Nephron progenitor cell (in vitro differentiated cells): ENCODE measurements at regions not wholly inside any gene's neighbourhood (a gene's known extent, or its start where the extent isn't known, plus 50 kb on each side); places are given as distances from the start of the nearest gene placed in this dataset.
"Not testable (repeated sequence)": the region's sequence is repeated elsewhere in the genome, so short reads cannot be mapped to it uniquely, and the experiment has no call there.

Experiments used
- DNase-seq: peaks from one replicate; pipeline ENCODE4 v3.0.0; 2021
- H3K27ac Mint-ChIP-seq: 2 replicates; pipeline ENCODE4 v1.8.0; 2021; ENCODE audit warnings: mild to moderate bottlenecking, moderate library complexity, mixed read lengths
- H3K27me3 Mint-ChIP-seq: 2 replicates; pipeline ENCODE4 v1.8.0; 2021; ENCODE audit warnings: mild to moderate bottlenecking, low read depth, mixed read lengths; ENCODE audit not compliant: poor library complexity
- H3K36me3 Mint-ChIP-seq: 2 replicates; pipeline ENCODE4 v1.8.0; 2021; ENCODE audit warnings: low read depth, mixed read lengths
- H3K4me1 Mint-ChIP-seq: 2 replicates; pipeline ENCODE4 v1.8.0; 2021; ENCODE audit warnings: mixed read lengths
- H3K4me3 Mint-ChIP-seq: 2 replicates; pipeline ENCODE4 v1.8.0; 2021; ENCODE audit warnings: mild to moderate bottlenecking, moderate library complexity, mixed read lengths
- H3K9me3 Mint-ChIP-seq: 2 replicates; pipeline ENCODE4 v1.8.0; 2021; ENCODE audit warnings: mild to moderate bottlenecking, moderate library complexity, mixed read lengths
- TF ChIP-seq, protein P1 (sequence below): fragments of 200-600 bp; sonication (generic); IDR thresholded peaks from 2 replicates; pipeline ENCODE4 v1.5.0; 2021; ENCODE audit warnings: antibody characterized with exemption

GRCh38 chr10:2196272-2196671, 458.9 kb upstream of the ADARB2 start:
- Mint-ChIP-seq H3K9me3 (peaks cover 35% of the 10 kb centered on the region), H3K27me3 (peaks cover 8% of the 10 kb centered on the region), H3K4me3 (no peak overlapping the region), H3K4me1 (peaks cover 9% of the 10 kb centered on the region), H3K36me3 (peaks cover 22% of the 10 kb centered on the region), H3K27ac (no peak overlapping the region)
- TF ChIP-seq, protein P1, sequence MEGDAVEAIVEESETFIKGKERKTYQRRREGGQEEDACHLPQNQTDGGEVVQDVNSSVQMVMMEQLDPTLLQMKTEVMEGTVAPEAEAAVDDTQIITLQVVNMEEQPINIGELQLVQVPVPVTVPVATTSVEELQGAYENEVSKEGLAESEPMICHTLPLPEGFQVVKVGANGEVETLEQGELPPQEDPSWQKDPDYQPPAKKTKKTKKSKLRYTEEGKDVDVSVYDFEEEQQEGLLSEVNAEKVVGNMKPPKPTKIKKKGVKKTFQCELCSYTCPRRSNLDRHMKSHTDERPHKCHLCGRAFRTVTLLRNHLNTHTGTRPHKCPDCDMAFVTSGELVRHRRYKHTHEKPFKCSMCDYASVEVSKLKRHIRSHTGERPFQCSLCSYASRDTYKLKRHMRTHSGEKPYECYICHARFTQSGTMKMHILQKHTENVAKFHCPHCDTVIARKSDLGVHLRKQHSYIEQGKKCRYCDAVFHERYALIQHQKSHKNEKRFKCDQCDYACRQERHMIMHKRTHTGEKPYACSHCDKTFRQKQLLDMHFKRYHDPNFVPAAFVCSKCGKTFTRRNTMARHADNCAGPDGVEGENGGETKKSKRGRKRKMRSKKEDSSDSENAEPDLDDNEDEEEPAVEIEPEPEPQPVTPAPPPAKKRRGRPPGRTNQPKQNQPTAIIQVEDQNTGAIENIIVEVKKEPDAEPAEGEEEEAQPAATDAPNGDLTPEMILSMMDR = no peak
- DNase-seq = no peak

DNA sequence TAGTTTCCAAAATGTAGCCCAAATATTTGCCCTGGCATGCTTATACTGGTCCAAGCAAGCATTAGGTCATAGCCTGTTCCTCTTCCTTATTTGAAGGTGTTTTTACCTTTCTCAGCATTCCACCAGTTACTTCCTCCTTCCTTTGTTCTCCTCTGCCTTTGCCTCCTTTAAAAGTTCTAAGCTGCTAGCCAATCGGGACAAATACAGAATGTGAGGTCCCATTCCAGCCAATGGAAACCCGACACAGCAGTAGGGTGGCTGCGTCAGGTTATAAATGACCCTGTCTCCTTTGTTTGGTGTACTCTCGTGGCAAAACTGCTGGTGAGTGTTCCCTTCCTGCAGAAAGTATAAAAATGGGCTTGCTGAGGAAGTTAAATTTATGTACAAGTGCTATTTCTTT, 452.0 kb upstream of the ADARB2 start:
- DNase-seq, H3K4me1 Mint-ChIP-seq, H3K27ac Mint-ChIP-seq, H3K4me3 Mint-ChIP-seq, H3K36me3 Mint-ChIP-seq: not testable (repeated sequence)
- H3K27me3 Mint-ChIP-seq = peaks cover 21% of the 10 kb centered on the region
- peaks cover 13% of the 10 kb centered on the region for H3K9me3 Mint-ChIP-seq

- TF ChIP-seq, protein P1 = no peak
- H3K4me3 Mint-ChIP-seq = no peak overlapping the region
- H3K27me3 Mint-ChIP-seq = peaks cover 21% of the 10 kb centered on the region
- H3K9me3 Mint-ChIP-seq = peaks cover 18% of the 10 kb centered on the region
- H3K36me3 Mint-ChIP-seq = peaks cover 6% of the 10 kb centered on the region
- peaks cover 8% of the 10 kb centered on the region for H3K4me1 Mint-ChIP-seq
- DNase-seq = no peak
- no peak overlapping the region for H3K27ac Mint-ChIP-seq
Observed at GRCh38 chr10:2188371-2188770, 451.0 kb upstream of the ADARB2 start.

GRCh38 chr10:2173327-2173726, 436.0 kb upstream of the ADARB2 start:
- no peak for DNase-seq
- no peaks in the 10 kb centered on the region for H3K36me3 Mint-ChIP-seq
- H3K4me1 Mint-ChIP-seq = no peaks in the 10 kb centered on the region
- H3K9me3 Mint-ChIP-seq = no peaks in the 10 kb centered on the region
- H3K4me3 Mint-ChIP-seq = no peak overlapping the region
- no peak overlapping the region for H3K27ac Mint-ChIP-seq
- TF ChIP-seq, protein P1 = no peak
- H3K27me3 Mint-ChIP-seq = peaks cover 22% of the 10 kb centered on the region

GRCh38 chr10:2165771-2166460, 428.6 kb upstream of the ADARB2 start:
- Mint-ChIP-seq H3K9me3 (no peaks in the 10 kb centered on the region), H3K27me3 (no peaks in the 10 kb centered on the region), H3K36me3 (no peaks in the 10 kb centered on the region), H3K4me3 (no peak overlapping the region), H3K4me1 (peaks cover 16% of the 10 kb centered on the region), H3K27ac (no peak overlapping the region)
- DNase-seq = no peak
- TF ChIP-seq, protein P1 = no peak

DNA sequence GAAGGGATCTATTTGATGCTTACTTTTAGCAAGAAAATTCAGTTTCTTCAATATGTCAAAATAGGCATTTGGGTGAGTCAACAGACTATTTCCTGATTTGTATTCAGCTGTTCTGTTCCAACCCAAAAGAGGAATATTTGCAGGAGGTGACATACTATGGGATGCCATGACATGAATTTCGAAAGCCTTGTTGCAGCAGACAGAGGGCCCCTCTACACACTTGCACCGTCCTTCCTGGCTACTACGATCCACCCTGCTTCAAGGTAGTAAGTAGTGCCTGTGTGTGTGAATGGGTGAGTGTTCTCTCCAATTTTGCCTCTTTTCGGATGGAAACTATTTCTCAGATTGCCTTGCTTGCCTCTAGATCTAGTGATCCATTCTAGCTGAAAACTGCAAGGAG, 413.0 kb upstream of the ADARB2 start:
- DNase-seq = no peak
- H3K27me3 Mint-ChIP-seq = peaks cover 3% of the 10 kb centered on the region
- no peaks in the 10 kb centered on the region for H3K9me3 Mint-ChIP-seq
- H3K4me3 Mint-ChIP-seq = no peak overlapping the region
- no peaks in the 10 kb centered on the region for H3K36me3 Mint-ChIP-seq
- peaks cover 29% of the 10 kb centered on the region for H3K4me1 Mint-ChIP-seq
- H3K27ac Mint-ChIP-seq = no peak overlapping the region
- TF ChIP-seq, protein P1 = no peak
